HG03354 (cell line): ENCODE measurements at regions not wholly inside any gene's neighbourhood (a gene's known extent, or its start where the extent isn't known, plus 50 kb on each side); places are given as distances from the start of the nearest gene placed in this dataset.

ENCODE experiments used
- ATAC-seq: cut with Tn5 transposase; IDR thresholded peaks from one replicate; pipeline ENCODE4 v1.9.1; 2021; ENCODE audit warnings: mild to moderate bottlenecking; ENCODE audit not compliant: unreplicated experiment, poor library complexity, severe bottlenecking

DNA sequence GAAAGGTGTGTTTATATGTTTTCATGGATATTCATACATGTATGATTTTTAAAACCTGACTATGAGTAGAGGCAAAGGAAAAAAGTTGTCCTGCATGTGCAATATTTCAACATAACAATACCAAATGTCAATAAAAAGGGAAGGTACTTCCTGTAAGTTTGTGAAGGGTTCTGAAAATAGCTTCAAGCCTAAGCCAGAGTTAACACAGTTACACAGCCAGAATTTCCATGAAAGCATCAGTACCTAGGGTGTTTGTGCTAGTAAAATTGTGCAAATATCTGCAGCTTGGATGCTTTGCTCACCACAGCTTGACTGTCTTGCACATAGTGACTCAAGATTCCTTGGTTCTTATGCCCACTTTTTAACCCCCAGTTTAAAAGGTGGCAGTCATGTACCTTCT, 193.1 kb upstream of the FAR2 start:
- no peak for ATAC-seq

DNA sequence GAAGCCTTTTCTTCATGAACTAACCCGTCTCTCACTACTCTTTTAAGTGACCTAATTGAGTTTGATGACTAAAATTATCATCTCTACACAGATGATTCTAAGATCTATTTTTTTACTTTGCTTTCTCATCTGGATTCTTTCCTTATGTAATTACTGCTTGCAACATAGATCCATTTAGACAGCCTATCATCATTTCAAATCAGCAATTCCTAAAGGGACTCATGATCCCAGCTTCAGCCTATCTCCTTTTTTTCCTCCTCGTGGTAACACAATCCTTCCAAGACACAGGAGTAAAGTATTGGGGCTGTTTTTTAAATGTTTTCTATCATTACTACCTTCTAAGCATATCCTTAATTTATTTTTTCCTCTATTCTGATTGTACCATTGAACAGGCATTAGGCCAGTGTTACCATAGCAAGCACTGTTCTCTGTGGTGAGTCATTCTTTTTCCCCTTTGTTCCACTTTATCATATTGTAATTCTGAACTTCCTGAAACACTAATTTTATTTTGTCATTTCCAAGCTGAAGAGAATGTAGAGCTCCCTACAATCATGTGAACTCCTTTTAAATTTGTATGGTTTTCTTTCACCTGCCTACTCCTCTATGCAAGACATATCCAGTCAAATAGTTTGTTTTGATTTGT, 190.4 kb upstream of the FAR2 start:
- ATAC-seq = no peak

DNA sequence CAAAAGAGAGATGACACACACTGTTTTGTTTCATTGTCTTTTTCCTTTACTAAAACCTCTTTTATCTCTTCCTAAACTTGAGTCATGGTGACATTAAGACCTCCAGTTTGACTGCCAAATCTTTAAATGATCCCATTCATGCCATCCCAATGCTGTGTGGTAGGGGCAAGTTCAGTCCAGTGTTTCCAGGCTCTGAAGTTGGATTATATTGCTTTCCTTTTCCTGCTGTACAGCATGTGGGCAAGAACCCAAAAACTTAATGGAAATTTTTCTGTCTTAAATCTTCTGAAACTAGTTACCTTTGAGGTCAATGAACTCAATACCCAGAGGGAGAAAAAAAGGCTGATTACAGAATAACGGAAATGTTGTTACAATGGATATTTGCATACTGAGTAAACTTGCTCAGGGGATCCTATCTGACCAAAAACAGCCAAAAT, 187.1 kb upstream of the FAR2 start:
- ATAC-seq = no peak

DNA sequence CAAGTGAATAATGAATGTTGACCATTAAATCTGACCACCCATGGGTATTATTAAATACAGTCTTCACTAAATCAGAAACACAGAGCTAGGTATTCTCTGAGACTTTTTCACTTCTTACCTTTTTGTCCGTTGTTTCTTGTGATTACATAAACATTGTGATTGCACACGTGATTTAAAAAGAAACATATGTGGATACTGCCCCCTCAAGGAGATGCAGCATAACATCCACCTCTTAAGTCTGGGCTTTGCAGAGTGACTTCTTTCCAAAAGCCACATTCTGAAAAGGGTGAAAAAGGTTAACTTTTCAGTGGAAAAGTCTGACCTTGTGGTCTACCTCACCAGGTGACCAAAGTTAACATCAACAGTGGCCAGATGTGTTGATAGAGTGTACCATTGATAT, 185.5 kb upstream of the FAR2 start:
- no peak for ATAC-seq

DNA sequence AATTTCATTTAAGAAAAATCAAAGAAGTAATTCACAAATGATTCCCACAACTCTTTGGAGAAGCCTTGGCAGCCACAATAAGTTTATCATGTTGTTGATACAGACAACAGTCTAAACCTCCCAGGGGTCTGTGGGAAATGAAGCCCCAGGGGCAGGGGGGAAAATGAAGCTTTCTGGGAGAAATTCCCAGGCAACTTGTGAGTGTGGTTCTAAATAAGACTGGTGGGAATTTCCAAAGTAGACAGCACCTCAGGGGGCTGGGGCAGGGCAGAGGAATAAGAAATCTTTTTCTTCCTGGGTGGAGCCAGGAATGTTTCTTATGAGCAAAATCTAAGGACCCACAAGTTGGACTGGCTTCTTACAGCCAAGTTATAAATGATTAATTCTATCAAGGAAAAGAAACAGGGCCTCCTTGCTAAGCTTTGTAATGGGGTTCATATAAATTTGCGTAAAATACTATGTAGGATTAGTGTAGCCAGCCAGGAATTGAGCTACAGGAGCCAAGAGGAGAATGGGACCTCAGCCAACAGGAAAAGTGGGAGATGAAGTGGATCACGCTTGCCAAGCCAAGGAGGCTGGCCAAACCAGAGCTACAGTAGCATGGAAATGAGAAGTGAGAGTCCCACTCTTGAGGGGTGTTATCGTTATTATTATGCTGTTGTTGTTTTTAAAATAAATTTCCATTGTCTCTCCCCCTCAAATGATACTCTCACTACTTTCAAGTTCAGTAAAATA, 182.9 kb upstream of the FAR2 start:
- no peak for ATAC-seq

DNA sequence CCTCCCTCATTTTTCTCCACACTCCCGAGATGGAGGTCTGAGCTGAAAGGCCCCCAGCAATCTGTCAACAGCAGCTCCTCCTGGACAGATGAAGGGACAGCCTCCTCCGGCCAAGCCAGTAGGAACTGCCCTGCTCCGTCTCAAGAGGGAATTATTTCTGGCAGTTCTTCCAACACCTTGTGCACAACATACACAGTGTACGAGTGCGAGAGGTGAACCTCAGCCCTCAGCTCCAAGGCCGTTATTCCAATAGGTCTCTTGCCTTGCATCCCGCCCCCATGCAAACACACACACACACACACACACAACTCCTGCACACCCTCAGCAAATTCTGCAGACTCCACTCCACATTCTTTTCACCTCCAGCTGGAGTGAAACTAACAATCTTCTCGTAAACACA, 181.7 kb upstream of the FAR2 start:
- ATAC-seq = no peak

DNA sequence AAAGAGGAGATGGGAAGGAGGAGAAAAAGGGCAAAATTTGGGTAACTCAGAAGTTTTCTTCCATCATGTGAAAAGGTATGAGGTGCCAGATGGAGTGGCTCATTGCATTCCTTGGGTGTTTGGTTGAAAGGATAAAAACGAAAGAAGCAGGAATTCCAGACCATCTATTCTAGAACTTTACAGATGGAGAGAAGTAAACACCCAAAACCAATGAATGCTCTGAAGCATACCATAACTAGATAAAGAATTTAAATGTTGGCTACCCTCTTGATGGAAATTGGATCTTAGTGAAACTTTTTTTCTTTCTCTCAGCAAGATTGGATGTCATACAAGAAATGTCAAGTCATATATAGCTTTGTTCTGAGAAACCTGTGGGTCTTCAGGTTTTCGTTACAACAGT, 175.6 kb upstream of the FAR2 start:
- ATAC-seq = no peak

DNA sequence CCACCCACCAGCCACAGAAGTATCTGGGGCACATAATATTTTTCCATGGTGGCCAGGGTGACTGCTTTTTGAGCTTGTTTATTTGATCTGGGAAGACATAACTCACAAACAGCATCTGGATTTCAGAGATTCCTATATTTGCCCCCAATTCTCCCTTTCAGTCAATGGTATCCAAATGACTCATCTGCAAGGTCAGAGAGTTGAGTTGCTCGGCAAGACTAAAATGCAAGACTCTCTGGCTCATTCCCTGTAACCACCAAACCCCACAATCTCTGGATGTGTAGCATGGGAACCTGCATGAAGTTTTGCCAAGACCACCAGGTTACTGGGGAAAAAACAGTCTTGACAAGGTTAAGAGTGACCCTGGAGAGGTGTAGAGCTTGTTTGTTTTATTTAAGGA, 174.9 kb upstream of the FAR2 start:
- ATAC-seq = no peak

DNA sequence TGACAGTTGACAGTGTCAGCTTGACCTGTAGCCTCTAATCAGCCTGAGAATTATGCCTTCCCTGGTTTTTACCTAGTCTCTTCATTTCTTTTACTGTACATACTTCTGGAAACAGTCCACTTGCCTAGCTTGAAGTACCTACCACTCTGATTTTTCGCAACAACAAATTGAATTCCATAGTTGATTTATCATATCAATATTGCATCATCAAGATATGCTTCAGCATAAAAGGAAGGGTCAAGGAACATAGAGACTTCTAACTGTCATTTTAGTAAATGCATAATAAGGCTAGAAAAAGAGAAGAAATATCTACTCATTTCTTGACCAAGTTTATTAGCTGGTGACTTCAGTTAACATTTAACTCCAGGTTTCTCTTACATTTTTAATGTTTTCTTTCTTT, 174.2 kb upstream of the FAR2 start:
- ATAC-seq = no peak

DNA sequence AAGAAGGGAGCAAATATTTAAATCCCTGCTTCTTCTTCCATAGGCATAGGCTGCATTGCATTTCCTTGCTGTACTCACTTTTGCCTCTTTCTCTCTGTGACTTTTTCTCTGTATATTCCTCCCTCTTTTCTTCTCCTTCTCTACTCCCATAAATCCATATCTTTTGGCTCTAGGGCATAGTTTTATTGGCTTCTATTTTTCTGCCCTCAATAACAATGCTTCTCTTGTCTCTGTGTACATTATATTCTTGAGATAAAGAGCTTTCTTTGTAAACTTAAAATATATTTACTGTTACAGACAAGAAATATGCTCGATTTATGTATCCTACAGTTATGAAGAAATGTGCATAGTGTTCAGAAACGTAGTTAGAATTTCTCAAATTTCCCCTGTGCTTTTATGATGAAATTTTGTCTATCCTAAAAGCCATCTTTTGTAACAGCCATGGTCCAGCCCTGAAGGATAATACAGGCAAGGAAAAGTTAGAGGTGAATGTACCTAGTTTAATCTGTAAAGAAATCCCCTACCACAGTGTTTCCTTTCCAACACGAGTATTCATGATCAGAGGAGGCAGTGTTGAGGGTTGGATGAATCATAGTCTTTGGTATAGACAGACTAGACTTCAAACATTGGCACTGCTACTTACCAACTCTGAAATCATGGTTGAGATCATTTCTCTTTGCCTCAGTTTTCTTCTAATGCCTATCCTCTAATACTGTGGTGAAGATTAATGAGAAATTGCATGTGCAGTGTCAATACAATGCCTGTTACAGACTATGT, 173.3 kb upstream of the FAR2 start:
- no peak for ATAC-seq

DNA sequence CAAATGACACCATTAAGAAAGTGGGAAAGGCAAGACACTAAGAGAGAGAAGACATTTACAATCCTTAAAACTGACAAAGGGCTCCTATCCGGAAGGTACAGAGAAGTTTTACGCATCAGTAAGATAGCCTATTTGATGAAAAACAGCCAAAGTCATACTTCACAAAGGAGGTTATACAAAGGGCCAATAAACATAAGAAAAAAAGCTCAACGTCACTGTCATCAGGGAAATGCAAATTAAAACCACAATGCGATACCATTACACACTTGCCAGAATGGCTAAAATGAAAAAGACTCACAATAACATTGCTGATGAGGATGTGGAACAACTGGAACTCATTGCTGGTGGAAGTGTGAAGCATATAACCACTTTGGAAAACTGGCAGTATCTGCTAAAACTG, 168.6 kb upstream of the FAR2 start:
- ATAC-seq = no peak

DNA sequence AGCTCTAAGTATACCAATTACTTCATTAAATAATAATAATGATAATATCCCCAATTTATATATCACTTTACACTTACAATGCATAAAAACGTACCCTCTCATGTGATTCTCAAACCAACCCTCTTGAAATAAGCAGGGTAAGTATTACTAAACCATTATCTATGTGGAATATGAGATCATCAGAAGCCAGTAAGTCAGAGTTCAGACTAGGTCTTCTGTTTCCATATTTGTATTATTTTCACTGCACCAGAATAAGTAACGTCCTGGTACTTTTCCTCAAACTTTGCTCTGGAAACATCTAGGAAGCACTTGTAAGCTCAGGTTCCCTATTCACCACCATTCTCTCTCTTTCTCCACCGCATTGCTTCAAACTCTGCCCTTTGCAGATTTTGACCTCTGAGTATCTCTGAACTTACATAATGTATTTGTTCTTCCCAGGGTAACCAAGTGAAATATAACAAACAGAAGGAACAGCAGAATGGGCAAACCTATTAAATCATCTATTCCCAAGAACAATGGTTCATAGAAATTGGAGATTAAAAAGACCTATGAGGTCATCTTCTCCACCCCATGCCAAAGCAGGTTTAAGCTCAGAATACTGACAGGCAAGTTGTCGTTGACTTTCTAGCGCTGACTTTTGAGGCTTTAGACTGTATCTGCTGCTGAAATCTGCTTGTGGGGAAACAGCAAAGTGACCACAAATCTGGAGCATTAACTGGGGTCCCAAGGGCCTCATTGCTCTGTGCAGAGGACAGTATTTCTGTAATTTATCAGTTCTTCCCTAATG, 161.3 kb upstream of the FAR2 start:
- ATAC-seq = no peak

DNA sequence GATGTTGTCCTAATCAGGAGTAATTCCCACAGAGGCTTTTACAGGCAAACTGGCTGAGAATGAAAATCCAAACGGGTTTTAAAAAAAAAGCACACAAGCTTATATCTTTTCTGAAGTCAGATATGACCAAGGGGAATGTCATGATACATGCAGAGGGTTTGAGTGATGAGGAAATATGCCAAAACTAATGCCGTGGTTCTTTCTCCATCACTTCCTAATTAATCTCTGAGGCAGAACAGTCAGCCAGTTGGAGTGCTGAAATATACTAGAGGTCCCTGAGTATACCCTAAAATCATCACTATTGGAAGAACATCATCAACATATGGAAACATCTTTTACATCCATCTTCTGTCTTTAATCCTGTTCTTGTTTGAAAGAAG, 160.8 kb upstream of the FAR2 start:
- ATAC-seq = no peak

DNA sequence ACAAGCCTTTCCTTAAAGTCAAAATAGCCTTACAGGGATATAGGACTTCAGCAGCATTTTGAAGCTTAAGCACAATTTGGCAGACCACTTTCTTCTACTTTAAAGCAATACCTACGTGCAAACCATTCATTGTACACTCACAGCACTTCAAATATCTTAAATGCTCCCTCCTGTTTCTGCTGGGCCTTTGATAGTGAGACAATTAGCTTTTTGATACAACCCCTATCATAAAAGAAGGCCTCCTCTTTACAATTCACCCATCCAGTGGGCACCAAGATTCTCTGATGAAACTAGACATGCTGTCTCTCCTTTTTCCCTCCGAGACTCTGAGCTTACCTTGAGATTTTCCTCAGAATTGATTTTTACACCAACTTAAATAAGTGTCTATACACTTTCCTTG, 157.5 kb upstream of the FAR2 start:
- ATAC-seq = no peak

DNA sequence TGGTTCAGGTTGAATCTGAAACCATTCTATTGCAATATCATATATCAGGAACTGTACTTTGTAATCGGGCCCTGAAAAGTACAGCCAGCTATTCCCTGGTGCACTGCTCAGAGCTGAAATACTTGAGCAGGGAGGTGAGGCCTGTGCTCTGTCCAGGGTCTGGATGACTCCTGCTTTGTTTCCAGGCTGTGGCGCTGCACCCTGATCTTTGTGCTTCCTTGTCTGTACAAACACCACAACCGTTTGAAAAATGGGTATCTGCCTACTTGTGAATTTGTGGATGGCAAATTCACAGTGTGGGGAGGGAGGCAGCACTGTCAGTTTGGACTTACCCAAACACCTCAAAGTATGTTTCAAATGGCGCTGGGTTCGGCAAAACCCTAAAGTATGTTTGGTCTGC, 155.4 kb upstream of the FAR2 start:
- ATAC-seq = no peak

DNA sequence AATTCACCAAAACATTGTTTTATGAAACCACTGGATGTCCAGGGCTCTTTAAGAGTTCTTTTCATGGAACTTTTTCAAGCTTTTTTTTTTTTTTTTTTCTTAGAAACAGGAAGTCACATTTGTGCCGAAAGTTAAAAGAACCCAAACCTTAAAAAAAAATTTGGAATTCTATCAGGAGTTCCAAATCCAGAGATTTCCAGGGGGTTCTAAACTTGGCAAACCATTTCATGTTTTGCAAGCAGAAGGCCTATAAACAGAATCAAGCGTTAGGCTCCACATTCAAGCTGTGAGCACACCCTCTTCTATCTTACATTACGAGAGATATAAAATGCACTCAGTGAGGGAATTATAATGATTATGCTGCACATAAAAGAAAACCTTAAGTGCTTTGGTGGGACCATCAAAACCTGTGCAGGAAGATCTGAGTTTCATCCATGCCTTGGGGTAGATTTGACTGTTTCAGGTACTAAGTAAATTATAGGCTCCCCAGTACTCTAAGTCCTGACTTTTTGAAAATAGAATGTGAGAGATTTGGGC, 154.8 kb upstream of the FAR2 start:
- ATAC-seq = no peak

DNA sequence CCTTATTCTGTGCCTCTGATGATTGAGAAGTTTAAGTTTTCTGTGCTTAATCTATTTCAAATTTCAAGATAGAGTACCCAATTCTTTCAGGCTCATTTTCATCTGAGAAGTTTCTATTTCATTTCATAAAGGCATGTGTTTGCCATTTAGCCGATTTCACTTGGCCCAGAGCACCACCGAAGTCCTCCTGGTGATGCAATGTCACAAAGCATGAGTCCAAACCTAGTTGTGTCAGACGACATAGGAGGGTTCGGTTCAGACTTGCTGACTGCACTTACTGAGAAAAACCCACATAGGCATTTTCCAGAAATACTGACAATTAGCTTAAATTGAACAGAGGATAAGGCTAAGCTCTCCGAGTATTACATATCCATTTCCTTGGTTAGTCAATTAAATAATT, 152.4 kb upstream of the FAR2 start:
- ATAC-seq = no peak

DNA sequence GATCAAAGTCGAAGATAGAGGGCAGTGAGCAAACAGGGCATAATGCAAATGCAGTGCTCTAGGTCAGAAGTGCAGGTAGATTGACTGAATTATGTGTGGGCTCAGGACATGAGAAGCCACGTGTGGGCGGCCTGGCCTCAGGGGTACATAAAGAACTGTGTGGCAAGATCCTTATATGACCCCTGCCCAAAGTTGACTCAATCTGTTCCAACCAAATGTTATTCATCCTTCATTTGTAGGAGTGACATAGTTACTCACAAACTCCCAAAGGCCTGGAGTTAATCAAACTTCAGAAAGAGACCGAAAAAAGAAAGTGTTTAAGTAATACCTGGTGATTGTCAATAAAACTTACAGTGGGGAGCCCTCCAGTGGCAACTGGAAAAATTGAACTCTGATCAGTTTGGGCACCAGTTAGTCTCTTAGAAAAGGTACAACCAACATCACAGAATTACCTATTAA, 150.4 kb upstream of the FAR2 start:
- peak; percentile 49 for ATAC-seq

DNA sequence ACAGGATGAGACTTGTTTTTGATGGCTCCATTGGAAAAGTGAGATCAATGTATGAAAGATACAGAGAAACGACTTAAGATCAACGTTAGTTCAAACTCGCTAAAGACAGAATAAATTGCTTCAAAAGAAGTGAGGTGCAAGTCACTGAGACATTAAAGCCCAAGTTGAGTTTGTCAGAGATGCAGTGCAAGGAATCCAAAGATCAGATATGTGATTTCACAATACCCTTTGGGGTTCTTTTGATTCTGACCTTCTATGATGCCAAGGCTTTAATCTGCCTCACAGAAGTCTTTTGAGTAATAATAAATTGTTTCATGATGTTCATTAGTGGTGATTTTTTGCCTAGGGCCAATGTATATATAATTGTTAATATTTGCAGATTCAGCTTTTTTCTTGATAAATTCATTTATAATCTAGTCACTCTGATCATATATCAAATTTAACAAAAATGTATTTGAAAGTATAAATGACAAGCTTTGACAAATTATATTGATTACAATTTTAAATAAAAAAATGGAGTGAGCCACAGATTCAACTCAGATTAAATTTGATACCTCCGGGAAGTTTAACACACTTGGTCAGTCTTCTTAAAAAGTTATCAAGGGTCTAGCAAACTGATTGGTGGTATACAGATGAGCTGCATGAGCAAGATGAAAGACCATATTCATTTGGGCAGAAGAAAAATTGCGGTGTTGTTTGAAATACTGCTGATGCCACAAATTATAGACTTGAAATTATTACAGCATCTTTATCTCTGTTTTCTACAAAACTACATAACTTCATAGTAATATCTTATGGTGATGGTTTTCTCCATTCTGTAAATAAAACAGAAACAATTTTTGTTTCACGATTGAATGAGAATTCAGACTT, 144.8 kb upstream of the FAR2 start:
- no peak for ATAC-seq
